Mononuclear cell (primary cell): ENCODE measurements at regions not wholly inside any gene's neighbourhood (a gene's known extent, or its start where the extent isn't known, plus 50 kb on each side); places are given as distances from the start of the nearest gene placed in this dataset.

Experiments used
- H3K27me3 ChIP-seq: 2 replicates; pipeline ENCODE4 v1.6.0; 2011; ENCODE audit warnings: low read length, control low read depth; ENCODE audit not compliant: insufficient read depth
- H3K4me1 ChIP-seq: 2 replicates; pipeline ENCODE4 v1.5.1; 2011; ENCODE audit warnings: mild to moderate bottlenecking, low read length, control low read depth; ENCODE audit not compliant: insufficient read depth
- H3K4me3 ChIP-seq: 2 replicates; pipeline ENCODE4 v1.5.1; 2011; ENCODE audit warnings: mild to moderate bottlenecking, low read length, moderate library complexity
- H3K9me3 ChIP-seq: 2 replicates; pipeline ENCODE4 v1.5.1; 2011; ENCODE audit warnings: low read depth, mild to moderate bottlenecking, control low read depth, low read length

- Histone ChIP-seq H3K4me3 (no peak overlapping the region), H3K4me1 (peaks cover 31% of the 10 kb centered on the region), H3K9me3 (peaks cover 14% of the 10 kb centered on the region), H3K27me3 (peaks cover 94% of the 10 kb centered on the region)
These were observed 68.5 kb downstream of the FOXD1 start for GRCh38 chr5:73380041-73380440.

- peaks cover 93% of the 10 kb centered on the region for H3K27me3 ChIP-seq
- peaks cover 31% of the 10 kb centered on the region for H3K4me1 ChIP-seq
- no peak overlapping the region for H3K4me3 ChIP-seq
- peaks cover 8% of the 10 kb centered on the region for H3K9me3 ChIP-seq
These were observed 69.1 kb downstream of the FOXD1 start for GRCh38 chr5:73379435-73379834.

GRCh38 chr5:73378765-73379164, 69.8 kb downstream of the FOXD1 start:
- peaks cover under 1% of the 10 kb centered on the region for H3K9me3 ChIP-seq
- H3K27me3 ChIP-seq: peaks cover 92% of the 10 kb centered on the region
- peaks cover 31% of the 10 kb centered on the region for H3K4me1 ChIP-seq
- no peak overlapping the region for H3K4me3 ChIP-seq

- H3K4me3 ChIP-seq: no peak overlapping the region
- peaks cover 89% of the 10 kb centered on the region for H3K27me3 ChIP-seq
- no peaks in the 10 kb centered on the region for H3K9me3 ChIP-seq
- H3K4me1 ChIP-seq: peaks cover 31% of the 10 kb centered on the region
These were observed 70.5 kb downstream of the FOXD1 start for GRCh38 chr5:73378070-73378469.

- Histone ChIP-seq H3K4me3 (no peak overlapping the region), H3K9me3 (no peaks in the 10 kb centered on the region), H3K4me1 (peaks cover 20% of the 10 kb centered on the region), H3K27me3 (peaks cover 84% of the 10 kb centered on the region)
These were observed 71.9 kb downstream of the FOXD1 start for GRCh38 chr5:73376618-73377170.

GRCh38 chr5:73375949-73376348, 72.6 kb downstream of the FOXD1 start:
- peaks cover 12% of the 10 kb centered on the region for H3K4me1 ChIP-seq
- no peak overlapping the region for H3K4me3 ChIP-seq
- no peaks in the 10 kb centered on the region for H3K9me3 ChIP-seq
- H3K27me3 ChIP-seq: peaks cover 80% of the 10 kb centered on the region

- Histone ChIP-seq H3K27me3 (peaks cover 80% of the 10 kb centered on the region), H3K4me3 (no peak overlapping the region), H3K4me1 (peaks cover 5% of the 10 kb centered on the region), H3K9me3 (no peaks in the 10 kb centered on the region)
These were observed 73.4 kb downstream of the FOXD1 start for GRCh38 chr5:73375191-73375545.

GRCh38 chr5:73374520-73375190, 73.9 kb downstream of the FOXD1 start:
- H3K9me3 ChIP-seq: no peaks in the 10 kb centered on the region
- no peaks in the 10 kb centered on the region for H3K4me1 ChIP-seq
- H3K4me3 ChIP-seq: no peak overlapping the region
- H3K27me3 ChIP-seq: peaks cover 80% of the 10 kb centered on the region

GRCh38 chr5:73373814-73374510, 74.6 kb downstream of the FOXD1 start:
- Histone ChIP-seq H3K4me1 (no peaks in the 10 kb centered on the region), H3K27me3 (peaks cover 78% of the 10 kb centered on the region), H3K9me3 (no peaks in the 10 kb centered on the region), H3K4me3 (no peak overlapping the region)

- Histone ChIP-seq H3K27me3 (peaks cover 50% of the 10 kb centered on the region), H3K9me3 (no peaks in the 10 kb centered on the region), H3K4me3 (no peak overlapping the region), H3K4me1 (no peaks in the 10 kb centered on the region)
These were observed 77.7 kb downstream of the FOXD1 start for GRCh38 chr5:73370640-73371583.

- H3K4me3 ChIP-seq: no peak overlapping the region
These were observed 78.5 kb downstream of the FOXD1 start for GRCh38 chr5:73370095-73370494.

GRCh38 chr5:73369278-73369677, 79.3 kb downstream of the FOXD1 start:
- H3K4me3 ChIP-seq: no peak overlapping the region
- peaks cover 39% of the 10 kb centered on the region for H3K27me3 ChIP-seq
- no peaks in the 10 kb centered on the region for H3K9me3 ChIP-seq
- peaks cover 2% of the 10 kb centered on the region for H3K4me1 ChIP-seq

More at GRCh38 chr5:73370095-73370494, 78.5 kb downstream of the FOXD1 start:
- peaks cover 44% of the 10 kb centered on the region for H3K27me3 ChIP-seq
- H3K9me3 ChIP-seq: no peaks in the 10 kb centered on the region
- no peaks in the 10 kb centered on the region for H3K4me1 ChIP-seq

- H3K9me3 ChIP-seq: no peaks in the 10 kb centered on the region
- peaks cover 33% of the 10 kb centered on the region for H3K27me3 ChIP-seq
- H3K4me1 ChIP-seq: peaks cover 9% of the 10 kb centered on the region
- no peak overlapping the region for H3K4me3 ChIP-seq
These were observed 80.9 kb downstream of the FOXD1 start for GRCh38 chr5:73367650-73368049.

- peaks cover 29% of the 10 kb centered on the region for H3K27me3 ChIP-seq
- H3K4me3 ChIP-seq: no peak overlapping the region
These were observed 82.4 kb downstream of the FOXD1 start for GRCh38 chr5:73365990-73366667.

More at GRCh38 chr5:73365990-73366667, 82.4 kb downstream of the FOXD1 start:
- H3K9me3 ChIP-seq: no peaks in the 10 kb centered on the region
- peaks cover 9% of the 10 kb centered on the region for H3K4me1 ChIP-seq
